GM12878 (cell line): ENCODE measurements at regions not wholly inside any gene's neighbourhood (a gene's known extent, or its start where the extent isn't known, plus 50 kb on each side); places are given as distances from the start of the nearest gene placed in this dataset.

Experiments used
- ATAC-seq: fragments of 200-7000 bp; cut with Tn5 transposase; 3 replicates; pipeline ENCODE4 v1.9.1; 2020; ENCODE audit warnings: mild to moderate bottlenecking, moderate library complexity
- BruUV-seq: library from RNA; stranded (reverse); fragments of 400-500 nt; replicated peaks from 2 replicates; lab custom pipeline; 2021; lab: Mats Ljungman, UMichigan
- CTCF ChIA-PET: fragments of 300-600 bp; sonication (Branson Sonifier 250); formaldehyde crosslinking; extraction: SDS; loops from one replicate; lab custom pipeline; 2021; ENCODE audit warnings: inconsistent platforms; lab: Yijun Ruan, JAX
- POLR2A ChIA-PET: fragments of 350-600 bp; formaldehyde crosslinking; extraction: SDS; loops from one replicate; lab custom pipeline; 2021; ENCODE audit warnings: inconsistent platforms; lab: Charles Lee
- RAD21 ChIA-PET: fragments of 300-600 bp; sonication (Branson Sonifier 250); formaldehyde crosslinking; loops from one replicate; lab custom pipeline; 2023; ENCODE audit warnings: antibody characterized with exemption; ENCODE audit not compliant: unreplicated experiment; lab: Charles Lee
- SMC1A ChIA-PET: fragments of 300-600 bp; sonication (Branson Sonifier 250); formaldehyde crosslinking; loops from one replicate; lab custom pipeline; 2023; ENCODE audit not compliant: unreplicated experiment, uncharacterized antibody; lab: Charles Lee
- DNase-seq: peaks from one replicate; pipeline ENCODE4 v3.0.0-alpha.2; 2011; ENCODE audit warnings: low read depth, low spot score
- FAIRE-seq: peaks from 3 replicates; lab custom pipeline; 2011; peaks lifted over from hg19 to GRCh38; lab: Jason Lieb, UNC
- H2AFZ ChIP-seq: 2 replicates; pipeline ENCODE4 v1.6.0; 2011; ENCODE audit warnings: low read depth, low read length, control low read depth; ENCODE audit not compliant: control insufficient read depth
- H3K27ac ChIP-seq: 2 replicates; pipeline ENCODE4 v1.5.1; 2011; ENCODE audit warnings: control low read depth; ENCODE audit not compliant: control insufficient read depth, insufficient read depth
- H3K27me3 ChIP-seq, 2 experiments: replicated peaks in 1 of 2; 2 replicates each; pipeline versions ENCODE4 v1.6.0 to v1.6.1; 2011; ENCODE audit warnings: low read length in 1 of 2; ENCODE audit not compliant: control insufficient read depth in 2 of 2, insufficient read depth in 2 of 2
- H3K36me3 ChIP-seq, 2 experiments: 2 replicates each; pipeline ENCODE4 v1.5.1; 2011; ENCODE audit warnings: low read length in 1 of 2; ENCODE audit not compliant: control insufficient read depth in 2 of 2, insufficient read depth in 2 of 2
- H3K4me1 ChIP-seq: 2 replicates; pipeline ENCODE4 v1.6.1; 2011; ENCODE audit warnings: mild to moderate bottlenecking, low read length, moderate library complexity, mixed read lengths; ENCODE audit not compliant: control insufficient read depth, insufficient read depth
- H3K4me2 ChIP-seq: 2 replicates; pipeline ENCODE4 v1.6.0; 2011; ENCODE audit warnings: control low read depth; ENCODE audit not compliant: control insufficient read depth, insufficient read depth
- H3K4me3 ChIP-seq: fragments of 200-600 bp; sonication (generic); 2 replicates; pipeline ENCODE4 v1.5.1; 2016
- H3K79me2 ChIP-seq: 2 replicates; pipeline ENCODE4 v1.6.0; 2011; ENCODE audit warnings: low read length; ENCODE audit not compliant: control insufficient read depth, insufficient read depth
- H3K9ac ChIP-seq: 2 replicates; pipeline ENCODE4 v1.8.0; 2011; ENCODE audit warnings: low read length, control low read depth, mixed read lengths; ENCODE audit not compliant: control insufficient read depth, insufficient read depth
- H3K9me3 ChIP-seq: replicated peaks from 3 replicates; pipeline ENCODE4 v1.5.1; 2011; ENCODE audit warnings: mild to moderate bottlenecking, low read length; ENCODE audit not compliant: control insufficient read depth, insufficient read depth
- H4K20me1 ChIP-seq: 2 replicates; pipeline ENCODE4 v1.6.0; 2011; ENCODE audit not compliant: control insufficient read depth, insufficient read depth
- RAD21 ChIP-seq: IDR thresholded peaks from 2 replicates; pipeline ENCODE4 v1.6.1; 2011; ENCODE audit warnings: mild to moderate bottlenecking, low read depth, low read length, moderate library complexity; ENCODE audit not compliant: insufficient read depth
- TCF12 ChIP-seq: IDR thresholded peaks from 2 replicates; pipeline ENCODE4 v1.6.1; 2011; ENCODE audit warnings: low read depth, mild to moderate bottlenecking, low read length
- ZNF384 ChIP-seq: IDR thresholded peaks from 2 replicates; pipeline ENCODE4 v1.6.1; 2012; ENCODE audit warnings: low read depth, mild to moderate bottlenecking, low read length, improper control_type of control experiment, borderline replicate concordance
- WGBS: methylation state at CpG from one replicate; pipeline ENCODE4 v1.1.6; 2016; ENCODE audit warnings: low lambda C conversion rate; ENCODE audit not compliant: insufficient replicate concordance, insufficient coverage; ENCODE audit errors: missing lambda C conversion rate; 5-methylcytosine and 5-hydroxymethylcytosine counted together
- in situ Hi-C: fragments of 300-500 bp; cut with MboI; formaldehyde crosslinking; loops from 9 replicates; pipeline ENCODE4 v1.14.3; 2018; ENCODE audit warnings: mixed read lengths
- intact Hi-C: fragments of 100-400 bp; cut with micrococcal nuclease; formaldehyde crosslinking; loops from one replicate; pipeline ENCODE4 v1.14.2; 2022; ENCODE audit not compliant: unreplicated experiment
- TF ChIP-seq, protein P1 (sequence below), 3 experiments: IDR thresholded peaks in 2 of 3; conservative IDR thresholded peaks in 1 of 3; 2 replicates each; pipeline ENCODE4 v1.5.1; 2011; ENCODE audit warnings: low read depth in 3 of 3, low read length in 3 of 3, mild to moderate bottlenecking in 3 of 3, control low read depth in 2 of 3, moderate library complexity in 2 of 3, inconsistent platforms in 1 of 3, mixed read lengths in 1 of 3; ENCODE audit not compliant: control insufficient read depth in 2 of 3, insufficient read depth in 1 of 3; ENCODE audit errors: extremely low read depth in 1 of 3
- TF ChIP-seq, protein P2 (sequence below): IDR thresholded peaks from 2 replicates; pipeline ENCODE4 v1.6.1; 2011; ENCODE audit warnings: borderline replicate concordance, low read depth, mild to moderate bottlenecking, moderate library complexity, mixed read lengths, low read length; ENCODE audit not compliant: insufficient read depth; ENCODE audit errors: extremely low read length

DNA sequence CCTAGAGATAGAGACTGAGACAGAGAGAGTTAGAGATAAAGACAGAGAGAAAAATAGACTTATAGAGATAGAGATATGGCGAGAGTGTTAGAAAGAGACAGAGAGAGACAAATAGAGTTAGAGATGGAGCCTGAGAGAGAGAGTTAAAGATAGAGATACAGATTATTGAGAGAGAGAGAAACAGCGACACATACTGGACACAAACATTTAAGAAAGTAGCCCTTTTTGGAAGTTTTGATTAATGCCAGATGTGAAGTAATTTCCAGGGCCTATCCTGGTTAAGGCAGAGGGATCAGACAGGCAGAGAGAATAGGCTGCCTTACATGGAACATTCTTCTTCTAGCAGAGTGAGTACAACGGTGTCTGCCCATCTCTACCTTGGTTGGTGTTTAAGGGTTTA lies 311.6 kb upstream of the CDH7 start:
- intact Hi-C loops (no loop called here), in situ Hi-C loops (no loop called here)
- ChIA-PET RAD21 (no interaction called here), SMC1A (interaction anchor here (1.1 kb wide), 1 partner anchor 20 kb away, joined by 3 read pairs; no protein-coding TSS in a partner anchor), POLR2A (no interaction called here), CTCF (no interaction called here)
- Histone ChIP-seq H3K36me3 (no peaks in the 10 kb centered on the region), H3K27me3 (no peaks in the 10 kb centered on the region), H3K79me2 (no peaks in the 10 kb centered on the region), H2AFZ (no peak overlapping the region), H3K4me2 (no peak overlapping the region), H3K27ac (no peak overlapping the region), H3K4me1 (no peaks in the 10 kb centered on the region), H3K9ac (no peak overlapping the region), H3K4me3 (no peak overlapping the region), H3K9me3 (no peaks in the 10 kb centered on the region), H4K20me1 (no peaks in the 10 kb centered on the region)
- 0 out of 3 replicates have a peak, but pooled peaks have one; percentile 27 for ATAC-seq
- no peak for FAIRE-seq
- DNase-seq, result no peak
- TF ChIP-seq, protein P1, sequence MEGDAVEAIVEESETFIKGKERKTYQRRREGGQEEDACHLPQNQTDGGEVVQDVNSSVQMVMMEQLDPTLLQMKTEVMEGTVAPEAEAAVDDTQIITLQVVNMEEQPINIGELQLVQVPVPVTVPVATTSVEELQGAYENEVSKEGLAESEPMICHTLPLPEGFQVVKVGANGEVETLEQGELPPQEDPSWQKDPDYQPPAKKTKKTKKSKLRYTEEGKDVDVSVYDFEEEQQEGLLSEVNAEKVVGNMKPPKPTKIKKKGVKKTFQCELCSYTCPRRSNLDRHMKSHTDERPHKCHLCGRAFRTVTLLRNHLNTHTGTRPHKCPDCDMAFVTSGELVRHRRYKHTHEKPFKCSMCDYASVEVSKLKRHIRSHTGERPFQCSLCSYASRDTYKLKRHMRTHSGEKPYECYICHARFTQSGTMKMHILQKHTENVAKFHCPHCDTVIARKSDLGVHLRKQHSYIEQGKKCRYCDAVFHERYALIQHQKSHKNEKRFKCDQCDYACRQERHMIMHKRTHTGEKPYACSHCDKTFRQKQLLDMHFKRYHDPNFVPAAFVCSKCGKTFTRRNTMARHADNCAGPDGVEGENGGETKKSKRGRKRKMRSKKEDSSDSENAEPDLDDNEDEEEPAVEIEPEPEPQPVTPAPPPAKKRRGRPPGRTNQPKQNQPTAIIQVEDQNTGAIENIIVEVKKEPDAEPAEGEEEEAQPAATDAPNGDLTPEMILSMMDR (IDR thresholded peaks at IDR 0.05 in 2 of 3, conservative IDR thresholded peaks at IDR 0.05 in 1 of 3; ENCODE audit: control insufficient read depth in 2 of 3, extremely low read depth in 1 of 3, insufficient read depth in 1 of 3, low read depth in 3 of 3, low read length in 3 of 3), result peak in 1 of 3 experiments; percentile 16; a peak in 1 of 6 replicates
- TF ChIP-seq RAD21 (no peak), TCF12 (no peak), ZNF384 (no peak)
- 0% methylated on average over 3 of the region's 3 CpGs for WGBS
- BruUV-seq, result no TSS peak

DNA sequence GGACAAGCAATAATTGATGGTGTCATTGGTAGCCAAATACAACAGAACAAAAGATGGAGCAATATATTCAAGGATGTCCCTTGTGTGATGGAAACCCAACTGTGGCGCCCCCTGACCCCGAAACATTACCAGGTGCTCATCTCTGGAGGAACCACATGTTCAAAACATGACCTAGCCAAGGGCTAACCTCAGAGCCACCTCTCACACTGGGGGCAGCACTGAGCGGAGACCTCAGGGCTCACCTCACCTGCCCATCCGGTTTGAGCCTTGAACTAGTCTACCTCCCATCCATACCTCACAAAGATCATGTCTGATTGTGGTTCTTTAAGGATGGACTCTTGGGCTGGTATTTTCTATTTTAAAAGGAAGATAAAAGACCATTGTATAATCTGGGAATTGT lies 314.4 kb upstream of the CDH7 start:
- CTCF ChIA-PET, result no interaction called here
- TF ChIP-seq, protein P1 (IDR thresholded peaks at IDR 0.05 in 2 of 3, conservative IDR thresholded peaks at IDR 0.05 in 1 of 3; ENCODE audit: control insufficient read depth in 2 of 3, extremely low read depth in 1 of 3, insufficient read depth in 1 of 3, low read depth in 3 of 3, low read length in 3 of 3), result 0 out of 6 replicates have a peak, but pooled peaks of 1 of the 3 experiments have one; percentile 7
- TF ChIP-seq, protein P2, sequence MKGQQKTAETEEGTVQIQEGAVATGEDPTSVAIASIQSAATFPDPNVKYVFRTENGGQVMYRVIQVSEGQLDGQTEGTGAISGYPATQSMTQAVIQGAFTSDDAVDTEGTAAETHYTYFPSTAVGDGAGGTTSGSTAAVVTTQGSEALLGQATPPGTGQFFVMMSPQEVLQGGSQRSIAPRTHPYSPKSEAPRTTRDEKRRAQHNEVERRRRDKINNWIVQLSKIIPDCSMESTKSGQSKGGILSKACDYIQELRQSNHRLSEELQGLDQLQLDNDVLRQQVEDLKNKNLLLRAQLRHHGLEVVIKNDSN, result no peak
- Histone ChIP-seq H3K9ac (no peak overlapping the region), H2AFZ (no peak overlapping the region), H3K27ac (no peak overlapping the region), H3K36me3 (no peaks in the 10 kb centered on the region), H3K4me1 (no peaks in the 10 kb centered on the region), H3K79me2 (no peaks in the 10 kb centered on the region), H3K9me3 (no peaks in the 10 kb centered on the region), H3K27me3 (no peaks in the 10 kb centered on the region), H3K4me3 (no peak overlapping the region), H4K20me1 (no peaks in the 10 kb centered on the region), H3K4me2 (no peak overlapping the region)
- FAIRE-seq, result no peak
- DNase-seq, result no peak
- WGBS, result 43% methylated on average over 4 of the region's 4 CpGs
- intact Hi-C loops, result no loop called here
- ATAC-seq, result peak; percentile 42; the same call in 1 of the 3 replicates
- SMC1A ChIA-PET, result no interaction called here
- POLR2A ChIA-PET, result no interaction called here
- RAD21 ChIA-PET, result no interaction called here
- in situ Hi-C loops, result no loop called here
- BruUV-seq, result no TSS peak
